ENCODE measurements at regions not wholly inside any gene's neighbourhood (a gene's known extent, or its start where the extent isn't known, plus 50 kb on each side); places are given as distances from the start of the nearest gene placed in this dataset.
"Not testable (repeated sequence)": the region's sequence is repeated elsewhere in the genome, so short reads cannot be mapped to it uniquely, and the experiment has no call there.

- H3K36me3 ChIP-seq = no peaks in the 10 kb centered on the region
Measured at GRCh38 chr5:115751176-115751575, 65.3 kb downstream of the CDO1 start.

GRCh38 chr5:115749016-115749415 lies 67.4 kb downstream of the CDO1 start:
- TF ChIP-seq CTCF (IDR thresholded peaks at IDR 0.05; ENCODE audit: low read depth, low read length) = no peak
- H3K36me3 ChIP-seq = no peaks in the 10 kb centered on the region
- no peaks in the 10 kb centered on the region for H3K4me1 ChIP-seq
- peaks cover 7% of the 10 kb centered on the region for H3K27me3 ChIP-seq
- no peak overlapping the region for H3K4me3 ChIP-seq (ENCODE audit: low read depth, low read length)
- no peaks in the 10 kb centered on the region for H3K9me3 ChIP-seq
- no peak for DNase-seq

More at GRCh38 chr5:115751176-115751575, 65.3 kb downstream of the CDO1 start:
- H3K27me3 ChIP-seq = peaks cover 7% of the 10 kb centered on the region
- H3K4me3 ChIP-seq (ENCODE audit: low read depth, low read length) = no peak overlapping the region
- no peaks in the 10 kb centered on the region for H3K9me3 ChIP-seq
- H3K4me1 ChIP-seq = no peaks in the 10 kb centered on the region
- DNase-seq = no peak
- TF ChIP-seq CTCF (IDR thresholded peaks at IDR 0.05; ENCODE audit: low read depth, low read length) = no peak

- not testable (repeated sequence) for H3K36me3 ChIP-seq, H3K4me1 ChIP-seq
Measured at GRCh38 chr5:115739245-115739644, 77.2 kb downstream of the CDO1 start.

GRCh38 chr5:115738830-115739229 lies 77.6 kb downstream of the CDO1 start:
- no peak for DNase-seq
- H3K9me3 ChIP-seq = no peaks in the 10 kb centered on the region
- no peak overlapping the region for H3K4me3 ChIP-seq (ENCODE audit: low read depth, low read length)
- no peaks in the 10 kb centered on the region for H3K4me1 ChIP-seq
- no peak for TF ChIP-seq CTCF (IDR thresholded peaks at IDR 0.05; ENCODE audit: low read depth, low read length)
- H3K27me3 ChIP-seq = peaks cover 3% of the 10 kb centered on the region; the same call in 1 of the 2 replicates
- H3K36me3 ChIP-seq = no peaks in the 10 kb centered on the region

More at GRCh38 chr5:115739245-115739644, 77.2 kb downstream of the CDO1 start:
- DNase-seq; H3K4me3 ChIP-seq (ENCODE audit: low read depth, low read length); H3K27me3 ChIP-seq; H3K9me3 ChIP-seq: not testable (repeated sequence)

- Histone ChIP-seq H3K36me3 (no peaks in the 10 kb centered on the region), H3K4me1 (no peaks in the 10 kb centered on the region), H3K27me3 (peaks cover 3% of the 10 kb centered on the region; the same call in 1 of the 2 replicates), H3K9me3 (no peaks in the 10 kb centered on the region), H3K4me3 (ENCODE audit: low read depth, low read length) (no peak overlapping the region)
- TF ChIP-seq CTCF (IDR thresholded peaks at IDR 0.05; ENCODE audit: low read depth, low read length) = no peak
- DNase-seq = no peak
Measured at GRCh38 chr5:115737452-115737851, 79.0 kb downstream of the CDO1 start.

GRCh38 chr5:115736690-115737005 lies 79.8 kb downstream of the CDO1 start:
- Histone ChIP-seq H3K36me3 (no peaks in the 10 kb centered on the region), H3K9me3 (no peaks in the 10 kb centered on the region), H3K4me3 (ENCODE audit: low read depth, low read length) (no peak overlapping the region), H3K4me1 (no peaks in the 10 kb centered on the region), H3K27me3 (peaks cover 3% of the 10 kb centered on the region; the same call in 1 of the 2 replicates)
- no peak for DNase-seq
- TF ChIP-seq CTCF (IDR thresholded peaks at IDR 0.05; ENCODE audit: low read depth, low read length) = no peak
